Peyer's patch (tissue), 4 donors: ENCODE measurements at regions not wholly inside any gene's neighbourhood (a gene's known extent, or its start where the extent isn't known, plus 50 kb on each side); places are given as distances from the start of the nearest gene placed in this dataset.

Experiments
- POLR2A ChIP-seq, 2 donors: fragments of 450-650 bp; IDR thresholded peaks; one replicate each; pipeline ENCODE4 v1.5.1; 2017; ENCODE audit warnings: antibody characterized with exemption in 2 of 2, mild to moderate bottlenecking in 2 of 2, moderate library complexity in 2 of 2
- TF ChIP-seq, protein P1 (sequence below), 6 experiments: fragments of 450-650 bp in 4 of 6; fragments of 200-600 bp in 2 of 6; sonication (generic) in 1 of 6; IDR thresholded peaks; one replicate each; pipeline ENCODE4 v1.5.1; 2017 to 2019; ENCODE audit warnings: antibody characterized with exemption in 6 of 6, mild to moderate bottlenecking in 3 of 6, moderate library complexity in 1 of 6

DNA sequence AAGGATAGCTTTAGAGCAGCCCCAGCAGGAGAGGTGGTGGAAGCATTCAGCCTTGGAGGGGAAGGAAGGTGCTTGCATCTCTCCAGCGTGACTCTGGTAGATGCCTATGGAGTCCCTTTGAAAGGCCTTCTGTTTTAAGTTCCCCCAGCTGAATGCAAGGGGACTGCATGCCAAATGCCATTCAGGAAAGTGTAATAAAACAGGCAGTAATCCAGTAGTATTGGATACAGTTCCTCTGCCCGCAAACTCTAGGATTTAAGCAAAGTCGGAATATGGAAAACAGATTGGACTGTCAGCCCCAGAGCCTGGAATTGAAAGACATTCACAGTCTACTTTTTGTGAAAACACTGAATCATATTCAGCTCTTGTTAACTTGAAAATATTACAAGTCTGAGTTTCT is 125.2 kb upstream of the GAREM1 start:
- TF ChIP-seq, protein P1, sequence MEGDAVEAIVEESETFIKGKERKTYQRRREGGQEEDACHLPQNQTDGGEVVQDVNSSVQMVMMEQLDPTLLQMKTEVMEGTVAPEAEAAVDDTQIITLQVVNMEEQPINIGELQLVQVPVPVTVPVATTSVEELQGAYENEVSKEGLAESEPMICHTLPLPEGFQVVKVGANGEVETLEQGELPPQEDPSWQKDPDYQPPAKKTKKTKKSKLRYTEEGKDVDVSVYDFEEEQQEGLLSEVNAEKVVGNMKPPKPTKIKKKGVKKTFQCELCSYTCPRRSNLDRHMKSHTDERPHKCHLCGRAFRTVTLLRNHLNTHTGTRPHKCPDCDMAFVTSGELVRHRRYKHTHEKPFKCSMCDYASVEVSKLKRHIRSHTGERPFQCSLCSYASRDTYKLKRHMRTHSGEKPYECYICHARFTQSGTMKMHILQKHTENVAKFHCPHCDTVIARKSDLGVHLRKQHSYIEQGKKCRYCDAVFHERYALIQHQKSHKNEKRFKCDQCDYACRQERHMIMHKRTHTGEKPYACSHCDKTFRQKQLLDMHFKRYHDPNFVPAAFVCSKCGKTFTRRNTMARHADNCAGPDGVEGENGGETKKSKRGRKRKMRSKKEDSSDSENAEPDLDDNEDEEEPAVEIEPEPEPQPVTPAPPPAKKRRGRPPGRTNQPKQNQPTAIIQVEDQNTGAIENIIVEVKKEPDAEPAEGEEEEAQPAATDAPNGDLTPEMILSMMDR (IDR thresholded peaks at IDR 0.05), result no peak
- TF ChIP-seq POLR2A (IDR thresholded peaks at IDR 0.05), result no peak
